Breast epithelium (tissue), 4 donors: ENCODE measurements at regions not wholly inside any gene's neighbourhood (a gene's known extent, or its start where the extent isn't known, plus 50 kb on each side); places are given as distances from the start of the nearest gene placed in this dataset.

Experiments
- DNase-seq, 2 donors: peaks; one replicate each; pipeline ENCODE4 v3.0.0-alpha.2; 2019; ENCODE audit warnings: low spot score in 2 of 2
- H3K27ac ChIP-seq, 2 donors: fragments of 200-600 bp; sonication (generic) in 1 of 2; one replicate each; pipeline ENCODE4 v1.5.1; 2016 to 2019; ENCODE audit warnings: mild to moderate bottlenecking in 1 of 2
- H3K27me3 ChIP-seq, 2 donors: fragments of 200-600 bp; sonication (generic) in 1 of 2; one replicate each; pipeline versions ENCODE4 v1.5.1 to v1.6.0; 2017 to 2019; ENCODE audit warnings: control low read depth in 1 of 2, mild to moderate bottlenecking in 1 of 2
- H3K36me3 ChIP-seq: fragments of 200-600 bp; one replicate; pipeline ENCODE4 v1.5.1; 2019
- H3K4me1 ChIP-seq, 2 donors: fragments of 200-600 bp; sonication (generic); one replicate each; pipeline ENCODE4 v1.5.1; 2016 to 2019; ENCODE audit warnings: control low read depth in 1 of 2
- H3K4me3 ChIP-seq, 3 donors: fragments of 200-600 bp; sonication (generic); 1 replicate in 2 of 3; 2 replicates in 1 of 3; pipeline ENCODE4 v1.5.1; 2016 to 2019; ENCODE audit warnings: mild to moderate bottlenecking in 3 of 3, moderate library complexity in 2 of 3
- H3K9me3 ChIP-seq, 2 donors: fragments of 200-600 bp; sonication (generic) in 1 of 2; one replicate each; pipeline ENCODE4 v1.5.1; 2016 to 2019; ENCODE audit warnings: control low read depth in 1 of 2
- CTCF ChIP-seq, 3 donors: fragments of 450-650 bp; IDR thresholded peaks; one replicate each; pipeline ENCODE4 v1.5.1; 2016 to 2017; ENCODE audit warnings: antibody characterized with exemption in 3 of 3, mild to moderate bottlenecking in 3 of 3, moderate library complexity in 3 of 3
- POLR2A ChIP-seq: fragments of 450-650 bp; IDR thresholded peaks from one replicate; pipeline ENCODE4 v1.6.1; 2016; ENCODE audit warnings: antibody characterized with exemption, mild to moderate bottlenecking, moderate library complexity
- POLR2AphosphoS5 ChIP-seq, 3 donors: sonication (generic); formaldehyde crosslinking; IDR thresholded peaks; one replicate each; pipeline ENCODE4 v1.6.1; 2017; ENCODE audit warnings: antibody characterized with exemption in 3 of 3
- intact Hi-C: fragments of 100-400 bp; cut with DNase I; formaldehyde crosslinking; loops from one replicate; pipeline ENCODE4 v1.15.1; 2023; ENCODE audit warnings: low total_unique reads

GRCh38 chr4:1537410-1538095, 131.3 kb upstream of the NKX1-1 start:
- no peaks in the 10 kb centered on the region for H3K4me1 ChIP-seq
- peaks cover 0 to 55% of the 10 kb centered on the region in 2 donors for H3K27me3 ChIP-seq
- H3K36me3 ChIP-seq = no peaks in the 10 kb centered on the region
- no peak overlapping the region for H3K4me3 ChIP-seq
- no peak for DNase-seq
- H3K9me3 ChIP-seq = no peaks in the 10 kb centered on the region
- intact Hi-C loops = no loop called here
- TF ChIP-seq POLR2A (no peak), POLR2AphosphoS5 (IDR thresholded peaks at IDR 0.05) (no peak), CTCF (IDR thresholded peaks at IDR 0.05) (no peak)
- H3K27ac ChIP-seq = no peak overlapping the region

- H3K9me3 ChIP-seq = no peaks in the 10 kb centered on the region
- intact Hi-C loops = no loop called here
- DNase-seq = no peak
- H3K4me3 ChIP-seq = no peak overlapping the region
- no peaks in the 10 kb centered on the region for H3K4me1 ChIP-seq
- peaks cover 0 to 63% of the 10 kb centered on the region in 2 donors for H3K27me3 ChIP-seq
- H3K27ac ChIP-seq = no peak overlapping the region
- TF ChIP-seq POLR2AphosphoS5 (IDR thresholded peaks at IDR 0.05) (no peak), POLR2A (no peak), CTCF (IDR thresholded peaks at IDR 0.05) (no peak)
- H3K36me3 ChIP-seq = no peaks in the 10 kb centered on the region
Measured at GRCh38 chr4:1536579-1537409, 130.6 kb upstream of the NKX1-1 start.

DNA sequence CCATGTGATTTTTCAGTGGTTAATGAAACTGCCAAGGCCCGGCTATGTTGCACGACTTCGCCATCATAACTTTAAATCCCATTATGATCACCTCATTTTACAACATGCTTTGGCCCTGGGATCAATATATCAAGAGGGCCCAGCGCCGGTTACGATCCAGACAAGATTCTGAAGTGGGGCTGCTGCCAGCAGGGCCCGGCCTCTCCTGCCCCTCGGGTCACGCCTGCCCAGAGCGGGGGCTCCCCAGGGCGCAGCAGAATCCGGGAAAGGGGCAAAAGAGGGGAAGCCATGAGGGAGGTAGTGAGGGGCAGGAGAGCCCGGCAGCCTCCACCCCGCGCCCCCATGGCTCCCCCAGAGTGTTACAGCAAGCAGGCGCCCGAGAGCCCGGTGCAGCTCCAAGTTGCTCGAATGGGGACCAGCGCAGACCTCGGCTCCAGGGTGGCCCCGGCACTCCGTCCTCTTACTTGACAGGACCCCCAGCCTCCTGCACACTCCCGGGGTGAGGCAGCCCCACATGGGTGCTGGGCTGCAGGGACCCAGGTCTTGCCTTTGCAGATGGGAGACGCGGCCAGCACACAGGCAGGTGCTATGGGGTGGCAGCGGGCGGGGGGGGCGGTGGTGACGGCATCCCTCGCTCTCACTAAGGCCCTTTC, 129.8 kb upstream of the NKX1-1 start:
- TF ChIP-seq CTCF (IDR thresholded peaks at IDR 0.05) = no peak
- no peak for DNase-seq
- intact Hi-C loops = no loop called here
- H3K27me3 ChIP-seq = peaks cover 0 to 62% of the 10 kb centered on the region in 2 donors
- H3K36me3 ChIP-seq = no peaks in the 10 kb centered on the region
- H3K4me1 ChIP-seq = no peaks in the 10 kb centered on the region
- no peaks in the 10 kb centered on the region for H3K9me3 ChIP-seq
- H3K4me3 ChIP-seq = no peak overlapping the region
- no peak overlapping the region for H3K27ac ChIP-seq

DNA sequence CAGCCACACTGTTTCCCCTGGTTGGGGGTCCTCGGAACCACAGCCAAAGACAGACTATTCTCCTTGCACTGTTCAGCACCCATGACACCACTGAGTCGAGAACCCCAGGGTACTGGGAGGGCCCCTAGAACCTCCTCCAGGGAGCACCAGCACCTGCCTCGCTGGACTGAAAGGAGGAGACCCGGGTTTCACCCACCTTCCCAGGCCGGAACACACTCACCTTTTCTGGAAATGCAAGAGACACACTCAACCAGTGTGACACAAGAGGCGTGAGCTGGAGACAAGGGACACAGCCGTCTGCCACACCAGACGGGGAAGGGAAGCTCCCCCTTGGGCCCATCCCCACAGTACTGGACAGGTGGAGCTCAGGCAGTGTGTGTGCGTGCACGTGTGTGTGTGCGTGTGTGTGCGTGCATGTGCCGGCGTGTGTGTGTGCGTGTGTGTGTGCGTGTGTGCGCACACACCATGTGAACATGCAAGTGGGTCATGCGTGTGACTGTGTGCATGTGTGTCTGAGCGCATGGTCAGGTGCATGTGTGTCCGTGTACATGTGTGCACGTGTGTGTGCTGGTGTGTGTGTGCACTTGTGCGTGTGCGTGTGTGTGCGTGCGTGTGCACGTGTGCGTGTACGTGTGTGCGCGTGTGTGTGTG, 128.8 kb upstream of the NKX1-1 start:
- intact Hi-C loops = no loop called here
- TF ChIP-seq POLR2AphosphoS5 (IDR thresholded peaks at IDR 0.05) (no peak), CTCF (IDR thresholded peaks at IDR 0.05) (no peak), POLR2A (no peak)

More for the DNA sequence above, 128.8 kb upstream of the NKX1-1 start:
- Histone ChIP-seq H3K9me3 (no peaks in the 10 kb centered on the region), H3K4me1 (no peaks in the 10 kb centered on the region), H3K4me3 (no peak overlapping the region), H3K36me3 (no peaks in the 10 kb centered on the region), H3K27ac (no peak overlapping the region), H3K27me3 (peaks cover 0 to 58% of the 10 kb centered on the region in 2 donors)
- DNase-seq = no peak
